GM12878 (cell line): ENCODE measurements at regions not wholly inside any gene's neighbourhood (a gene's known extent, or its start where the extent isn't known, plus 50 kb on each side); places are given as distances from the start of the nearest gene placed in this dataset.

ENCODE experiments used
- ATF3 ChIP-seq: IDR thresholded peaks from 2 replicates; pipeline ENCODE4 v1.6.1; 2011; ENCODE audit warnings: low read depth, mild to moderate bottlenecking, low read length, moderate library complexity, borderline replicate concordance; ENCODE audit errors: extremely low read depth
- BMI1 ChIP-seq: fragments of 450-650 bp; IDR thresholded peaks from 2 replicates; pipeline ENCODE4 v1.6.1; 2016; ENCODE audit warnings: mild to moderate bottlenecking, moderate library complexity, borderline replicate concordance
- CBFB ChIP-seq: IDR thresholded peaks from 2 replicates; pipeline ENCODE4 v1.6.1; 2016; ENCODE audit warnings: antibody characterized with exemption, low read depth
- MYB ChIP-seq: fragments of 150-350 bp; IDR thresholded peaks from 2 replicates; pipeline ENCODE4 v1.6.1; 2014; ENCODE audit warnings: mild to moderate bottlenecking, low read depth, low read length, borderline replicate concordance
- NFYB ChIP-seq: IDR thresholded peaks from 2 replicates; pipeline ENCODE4 v1.6.1; 2011; ENCODE audit warnings: low read depth, mild to moderate bottlenecking, low read length, improper control_type of control experiment, moderate library complexity; ENCODE audit not compliant: insufficient read depth
- RUNX3 ChIP-seq: IDR thresholded peaks from 2 replicates; pipeline ENCODE4 v1.6.1; 2012; ENCODE audit warnings: low read length, inconsistent platforms
- SKIL ChIP-seq: fragments of 450-650 bp; IDR thresholded peaks from 2 replicates; pipeline ENCODE4 v1.6.1; 2017; ENCODE audit warnings: mild to moderate bottlenecking, low read depth, inconsistent platforms; ENCODE audit not compliant: poor library complexity, severe bottlenecking
- SPI1 ChIP-seq: IDR thresholded peaks from 2 replicates; pipeline ENCODE4 v1.6.1; 2011; ENCODE audit warnings: low read depth, mild to moderate bottlenecking, low read length, moderate library complexity, borderline replicate concordance; ENCODE audit not compliant: insufficient read depth
- TARDBP ChIP-seq: IDR thresholded peaks from 2 replicates; pipeline ENCODE4 v1.6.1; 2016; ENCODE audit warnings: borderline replicate concordance
- ZNF384 ChIP-seq: IDR thresholded peaks from 2 replicates; pipeline ENCODE4 v1.6.1; 2012; ENCODE audit warnings: low read depth, mild to moderate bottlenecking, low read length, improper control_type of control experiment, borderline replicate concordance
- TF ChIP-seq, protein P1 (sequence below): IDR thresholded peaks from 2 replicates; pipeline ENCODE4 v1.6.1; 2012; ENCODE audit warnings: low read depth, low read length, improper control_type of control experiment

DNA sequence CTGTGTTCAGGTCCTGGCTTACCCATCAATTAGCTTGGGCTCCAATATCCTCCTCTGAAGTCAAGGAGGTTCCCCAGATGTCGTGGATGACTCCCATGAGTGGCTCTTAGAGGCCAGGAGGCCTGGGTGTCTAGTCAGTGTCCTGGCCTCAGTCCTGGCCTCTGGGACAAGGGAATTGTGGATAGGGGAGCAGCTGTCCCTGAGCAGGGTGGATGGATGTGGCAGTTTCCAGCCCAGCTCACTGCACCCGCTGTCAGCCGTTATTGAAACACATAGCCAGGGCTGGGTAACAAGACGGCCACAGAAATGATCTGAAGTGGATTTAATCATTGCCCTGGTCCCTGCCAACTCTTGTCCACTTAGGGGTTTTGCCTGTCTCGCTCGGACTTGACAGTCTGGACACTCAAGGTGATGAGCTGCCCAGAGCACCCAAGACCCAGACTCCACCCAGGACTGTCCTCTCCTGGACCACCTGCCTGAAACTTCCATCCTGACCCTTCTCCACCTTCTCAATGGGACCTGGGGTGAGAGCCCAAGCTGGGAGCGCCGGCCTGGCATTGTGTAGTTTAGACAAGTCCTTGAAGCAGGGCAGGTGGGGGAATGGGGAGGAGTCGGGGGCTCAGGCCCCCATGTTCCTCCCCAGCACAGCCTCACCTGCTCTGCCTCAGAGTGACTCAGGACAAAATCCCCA is 182.1 kb upstream of the SDK2 start (continued):
- no peak for TF ChIP-seq RUNX3
- no peak for TF ChIP-seq NFYB
- no peak for TF ChIP-seq BMI1
- TF ChIP-seq ATF3 = no peak
- no peak for TF ChIP-seq TARDBP
- TF ChIP-seq CBFB = no peak
- TF ChIP-seq, protein P1, sequence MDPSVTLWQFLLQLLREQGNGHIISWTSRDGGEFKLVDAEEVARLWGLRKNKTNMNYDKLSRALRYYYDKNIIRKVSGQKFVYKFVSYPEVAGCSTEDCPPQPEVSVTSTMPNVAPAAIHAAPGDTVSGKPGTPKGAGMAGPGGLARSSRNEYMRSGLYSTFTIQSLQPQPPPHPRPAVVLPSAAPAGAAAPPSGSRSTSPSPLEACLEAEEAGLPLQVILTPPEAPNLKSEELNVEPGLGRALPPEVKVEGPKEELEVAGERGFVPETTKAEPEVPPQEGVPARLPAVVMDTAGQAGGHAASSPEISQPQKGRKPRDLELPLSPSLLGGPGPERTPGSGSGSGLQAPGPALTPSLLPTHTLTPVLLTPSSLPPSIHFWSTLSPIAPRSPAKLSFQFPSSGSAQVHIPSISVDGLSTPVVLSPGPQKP = no peak
- no peak for TF ChIP-seq SPI1
- no peak for TF ChIP-seq SKIL
- no peak for TF ChIP-seq MYB
- TF ChIP-seq ZNF384 = no peak
